ENCODE measurements at regions not wholly inside any gene's neighbourhood (a gene's known extent, or its start where the extent isn't known, plus 50 kb on each side); places are given as distances from the start of the nearest gene placed in this dataset.

GRCh38 chr6:23713211-23713610 lies 412.8 kb upstream of the NRSN1 start:
- Histone ChIP-seq H3K4me1 (ENCODE audit: control insufficient read depth in 2 of 3, insufficient read depth in 2 of 3, low read depth in 1 of 3, low read length in 3 of 3) (no peaks in the 10 kb centered on the region), H3K4me3 (ENCODE audit: low read length in 3 of 3) (no peak overlapping the region), H3K27me3 (ENCODE audit: control insufficient read depth, insufficient read depth, low read length) (no peaks in the 10 kb centered on the region), H3K9me3 (ENCODE audit: control insufficient read depth in 2 of 3, insufficient read depth in 1 of 3, low read length in 3 of 3) (no peaks in the 10 kb centered on the region), H3K27ac (ENCODE audit: low read depth in 2 of 2, low read length in 2 of 2) (no peak overlapping the region), H3K36me3 (ENCODE audit: control insufficient read depth in 2 of 3, insufficient read depth in 3 of 3, low read length in 3 of 3) (no peaks in the 10 kb centered on the region), H3K9ac (ENCODE audit: low read length in 3 of 3) (no peak overlapping the region)
- FAIRE-seq = no peak
- no peak for TF ChIP-seq CTCF (IDR thresholded peaks at IDR 0.05; ENCODE audit: borderline replicate concordance, extremely low read depth, insufficient read depth)
- intact Hi-C loops (cut with DNase I) = no loop called here
- DNase-seq = no peak

DNA sequence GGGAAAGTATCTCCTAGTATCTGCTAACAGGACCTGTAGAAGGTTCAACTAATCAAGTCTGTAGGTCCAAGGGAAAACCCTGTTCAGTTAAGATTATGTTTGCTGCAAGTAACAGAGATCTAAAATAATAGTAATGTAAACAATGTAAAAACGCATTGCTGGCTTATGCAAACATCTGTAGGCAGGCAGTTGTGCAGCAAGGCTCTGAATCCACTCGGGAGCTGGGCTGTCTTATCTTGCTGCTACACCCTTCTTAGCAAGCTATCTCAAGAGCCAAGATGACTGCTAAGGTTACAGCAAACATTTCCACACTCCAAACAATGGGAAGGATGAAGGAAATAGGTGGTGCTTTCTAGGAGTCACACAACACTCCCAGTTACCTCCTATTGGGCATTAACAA lies 397.3 kb upstream of the NRSN1 start:
- Histone ChIP-seq H3K9ac (ENCODE audit: low read length in 3 of 3) (no peak overlapping the region), H3K27ac (ENCODE audit: low read depth in 2 of 2, low read length in 2 of 2) (no peak overlapping the region), H3K9me3 (ENCODE audit: control insufficient read depth in 2 of 3, insufficient read depth in 1 of 3, low read length in 3 of 3) (no peaks in the 10 kb centered on the region), H3K4me3 (ENCODE audit: low read length in 3 of 3) (no peak overlapping the region), H3K36me3 (ENCODE audit: control insufficient read depth in 2 of 3, insufficient read depth in 3 of 3, low read length in 3 of 3) (no peaks in the 10 kb centered on the region), H3K4me1 (ENCODE audit: control insufficient read depth in 2 of 3, insufficient read depth in 2 of 3, low read depth in 1 of 3, low read length in 3 of 3) (no peaks in the 10 kb centered on the region), H3K27me3 (ENCODE audit: control insufficient read depth, insufficient read depth, low read length) (no peaks in the 10 kb centered on the region)
- peak in 1 of 5 donors; percentile 5 for DNase-seq
- FAIRE-seq = no peak
- intact Hi-C loops (cut with DNase I) = no loop called here
- TF ChIP-seq CTCF (IDR thresholded peaks at IDR 0.05; ENCODE audit: borderline replicate concordance, extremely low read depth, insufficient read depth) = no peak

DNA sequence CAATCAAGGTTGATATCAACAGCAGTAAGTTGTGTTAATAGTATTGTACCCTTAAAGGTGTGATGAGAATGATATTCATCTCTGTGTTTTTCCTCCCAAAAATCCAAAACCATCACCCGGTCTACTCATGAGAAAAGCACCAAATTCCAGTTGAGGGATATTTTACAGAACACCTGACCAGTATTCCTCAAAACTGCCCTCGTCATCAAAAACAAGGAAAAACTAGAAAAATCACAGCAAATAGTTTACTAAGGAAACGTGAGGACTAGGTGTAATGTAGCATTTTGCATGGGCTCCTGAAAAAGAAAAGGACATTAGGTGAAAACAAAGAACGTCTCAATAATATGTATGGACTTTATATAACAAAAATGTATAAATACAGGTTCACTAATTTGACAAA lies 394.4 kb upstream of the NRSN1 start:
- Histone ChIP-seq H3K4me1 (ENCODE audit: control insufficient read depth in 2 of 3, insufficient read depth in 2 of 3, low read depth in 1 of 3, low read length in 3 of 3) (no peaks in the 10 kb centered on the region), H3K27ac (ENCODE audit: low read depth in 2 of 2, low read length in 2 of 2) (no peak overlapping the region), H3K27me3 (ENCODE audit: control insufficient read depth, insufficient read depth, low read length) (no peaks in the 10 kb centered on the region), H3K4me3 (ENCODE audit: low read length in 3 of 3) (no peak overlapping the region), H3K9ac (ENCODE audit: low read length in 3 of 3) (no peak overlapping the region), H3K9me3 (ENCODE audit: control insufficient read depth in 2 of 3, insufficient read depth in 1 of 3, low read length in 3 of 3) (no peaks in the 10 kb centered on the region), H3K36me3 (ENCODE audit: control insufficient read depth in 2 of 3, insufficient read depth in 3 of 3, low read length in 3 of 3) (no peaks in the 10 kb centered on the region)
- DNase-seq (no peak), FAIRE-seq (no peak)
- intact Hi-C loops (cut with DNase I) = no loop called here
- TF ChIP-seq CTCF (IDR thresholded peaks at IDR 0.05; ENCODE audit: borderline replicate concordance, extremely low read depth, insufficient read depth) = no peak

GRCh38 chr6:23732521-23732920 lies 393.5 kb upstream of the NRSN1 start:
- TF ChIP-seq CTCF (IDR thresholded peaks at IDR 0.05; ENCODE audit: borderline replicate concordance, extremely low read depth, insufficient read depth) = no peak
- no peak overlapping the region for H3K27ac ChIP-seq (ENCODE audit: low read depth in 2 of 2, low read length in 2 of 2)
- H3K9ac ChIP-seq (ENCODE audit: low read length in 3 of 3) = no peak overlapping the region
- H3K4me3 ChIP-seq (ENCODE audit: low read length in 3 of 3) = no peak overlapping the region
- no peak for DNase-seq
- H3K4me1 ChIP-seq (ENCODE audit: control insufficient read depth in 2 of 3, insufficient read depth in 2 of 3, low read depth in 1 of 3, low read length in 3 of 3) = no peaks in the 10 kb centered on the region
- no peaks in the 10 kb centered on the region for H3K36me3 ChIP-seq (ENCODE audit: control insufficient read depth in 2 of 3, insufficient read depth in 3 of 3, low read length in 3 of 3)
- H3K27me3 ChIP-seq (ENCODE audit: control insufficient read depth, insufficient read depth, low read length) = no peaks in the 10 kb centered on the region
- FAIRE-seq = no peak
- intact Hi-C loops (cut with DNase I) = no loop called here
- H3K9me3 ChIP-seq (ENCODE audit: control insufficient read depth in 2 of 3, insufficient read depth in 1 of 3, low read length in 3 of 3) = no peaks in the 10 kb centered on the region
